NCI-H1436 (cell line): ENCODE measurements at regions not wholly inside any gene's neighbourhood (a gene's known extent, or its start where the extent isn't known, plus 50 kb on each side); places are given as distances from the start of the nearest gene placed in this dataset.

Source experiments
- DNase-seq: peaks from one replicate; lab custom pipeline; 2025; lab: John Stamatoyannopoulos, UW

GRCh38 chr15:92304223-92304975 lies 89.3 kb upstream of the ST8SIA2 start:
- DNase-seq: no peak

GRCh38 chr15:92305343-92305742 lies 88.3 kb upstream of the ST8SIA2 start:
- DNase-seq: no peak

GRCh38 chr15:92306663-92307062 lies 87.0 kb upstream of the ST8SIA2 start:
- DNase-seq: peak; percentile 3

- no peak for DNase-seq
Measured at GRCh38 chr15:92315144-92315543, 78.5 kb upstream of the ST8SIA2 start.

- DNase-seq: no peak
Measured at GRCh38 chr15:92315595-92316211, 78.0 kb upstream of the ST8SIA2 start.

DNA sequence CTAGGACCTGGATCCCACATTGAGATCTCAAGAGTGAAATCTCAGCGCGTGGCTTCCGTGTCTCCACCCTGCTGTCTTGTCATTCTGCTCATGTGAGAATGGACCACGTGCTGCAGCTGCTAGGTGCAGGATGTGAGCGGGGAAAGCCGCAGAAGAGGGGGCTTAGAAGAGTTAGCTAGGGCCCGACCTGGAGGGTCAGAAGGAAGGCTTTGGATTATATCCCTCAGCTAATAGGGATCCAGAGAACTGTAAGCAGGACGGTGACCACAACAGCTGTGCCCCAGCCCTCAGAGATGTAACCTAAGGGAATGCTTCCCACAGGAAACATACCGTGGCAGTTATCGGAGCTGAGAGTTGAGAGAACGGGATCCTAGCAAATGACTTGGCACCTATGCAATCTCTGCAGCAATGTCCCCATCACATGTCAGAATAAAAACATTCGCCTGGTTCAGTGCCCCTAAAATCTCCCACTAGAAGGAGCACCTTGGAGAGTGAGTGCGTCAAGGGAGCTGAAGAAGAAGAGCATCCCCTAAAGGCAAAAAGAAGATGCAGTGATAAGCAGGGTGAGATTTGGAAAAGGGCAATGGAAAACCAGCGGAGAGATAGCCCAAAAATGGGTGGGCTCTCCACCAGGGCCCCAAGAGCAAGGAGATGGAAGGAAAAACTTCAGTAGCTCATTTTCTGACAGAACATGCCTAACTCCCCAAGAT lies 76.9 kb upstream of the ST8SIA2 start:
- no peak for DNase-seq

DNA sequence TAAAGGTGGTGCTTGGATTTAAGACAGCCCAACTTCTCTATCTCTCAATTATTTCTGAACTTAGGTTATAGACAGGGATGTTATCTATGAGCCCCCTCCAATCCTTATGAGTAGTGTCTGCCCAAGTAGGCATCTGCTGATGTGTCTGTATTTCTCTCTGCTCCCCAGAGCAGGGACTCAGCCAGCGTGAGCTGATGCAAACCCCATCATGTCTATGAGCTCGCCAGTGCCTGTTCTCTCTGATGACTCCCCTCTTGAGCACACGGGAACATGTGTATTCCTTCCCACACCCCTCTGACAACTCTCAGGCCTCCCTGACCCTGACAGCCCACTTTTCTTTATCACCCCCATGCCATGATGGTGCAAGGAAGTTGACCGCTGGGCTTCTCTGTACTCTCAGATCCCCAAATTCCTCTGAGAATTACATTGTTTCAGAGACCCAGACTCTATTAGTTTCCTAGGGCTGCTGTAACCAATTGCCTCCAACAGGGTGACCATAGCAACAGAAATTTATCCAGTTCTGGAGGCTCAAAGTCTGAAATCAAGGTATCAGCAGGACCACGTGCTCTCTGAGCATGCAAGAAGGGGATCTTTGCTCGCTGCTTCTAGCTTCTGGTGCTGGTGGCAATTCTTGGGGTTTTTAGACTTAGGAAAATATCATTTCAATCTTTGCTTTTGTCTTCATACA lies 73.5 kb upstream of the ST8SIA2 start:
- DNase-seq: no peak

DNA sequence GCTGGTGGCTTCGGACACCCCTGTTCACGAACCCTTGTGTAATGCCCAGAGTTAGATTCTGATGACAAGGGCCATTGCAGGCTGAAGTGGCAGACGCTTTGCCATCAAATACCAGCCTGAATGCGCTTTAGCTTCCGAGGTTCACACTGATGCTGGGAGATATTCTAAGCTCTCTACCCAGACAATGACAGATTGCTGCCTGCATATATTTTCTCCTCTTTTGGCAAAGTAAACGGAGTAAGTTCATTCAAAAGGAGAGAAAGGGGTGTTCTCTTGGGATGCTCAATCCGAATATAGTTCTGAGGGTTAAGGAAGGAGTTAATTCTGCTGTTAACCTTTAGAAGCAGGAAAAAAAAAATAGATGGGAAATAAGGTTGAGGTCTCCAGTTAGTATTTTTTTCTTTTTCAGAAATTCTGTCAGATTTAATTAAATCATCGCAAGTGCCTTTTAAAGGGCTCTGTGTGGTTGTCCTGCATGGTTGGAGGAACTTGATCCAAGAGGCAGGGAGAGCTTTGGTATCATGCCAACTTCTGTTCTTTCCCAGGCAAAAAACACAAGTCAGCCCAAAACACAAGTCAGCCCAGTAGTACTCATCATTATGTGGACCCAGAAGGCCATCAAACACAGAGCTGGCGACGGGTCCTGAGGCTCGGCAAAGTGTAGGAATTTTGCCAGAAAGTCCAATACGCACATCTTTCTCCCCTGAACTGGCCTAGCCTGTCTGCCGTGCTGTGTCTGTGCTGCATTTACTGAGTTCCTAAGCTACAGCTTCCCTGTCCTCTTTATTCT lies 70.9 kb upstream of the ST8SIA2 start:
- no peak for DNase-seq

DNA sequence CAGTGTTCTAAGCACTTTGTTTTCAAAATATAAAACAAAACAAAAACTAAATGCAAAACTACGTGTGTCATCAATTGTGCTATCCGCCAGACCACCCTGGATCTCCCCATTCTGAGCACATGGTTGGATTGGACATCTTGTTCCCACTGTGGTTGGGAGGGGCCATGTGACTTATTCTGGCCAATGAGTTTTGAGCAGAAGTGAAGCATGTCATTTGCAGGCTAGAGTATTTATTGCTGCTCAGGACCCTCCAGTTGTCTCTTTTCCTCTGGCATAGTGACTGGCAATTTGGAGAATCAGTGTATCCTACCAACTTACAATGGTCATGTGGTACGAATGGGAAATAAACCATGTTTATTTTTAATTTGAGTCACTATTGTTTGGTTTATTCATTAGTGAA lies 70.2 kb upstream of the ST8SIA2 start:
- DNase-seq: no peak

- DNase-seq: no peak
Measured at GRCh38 chr15:92324101-92324963, 69.3 kb upstream of the ST8SIA2 start.

DNA sequence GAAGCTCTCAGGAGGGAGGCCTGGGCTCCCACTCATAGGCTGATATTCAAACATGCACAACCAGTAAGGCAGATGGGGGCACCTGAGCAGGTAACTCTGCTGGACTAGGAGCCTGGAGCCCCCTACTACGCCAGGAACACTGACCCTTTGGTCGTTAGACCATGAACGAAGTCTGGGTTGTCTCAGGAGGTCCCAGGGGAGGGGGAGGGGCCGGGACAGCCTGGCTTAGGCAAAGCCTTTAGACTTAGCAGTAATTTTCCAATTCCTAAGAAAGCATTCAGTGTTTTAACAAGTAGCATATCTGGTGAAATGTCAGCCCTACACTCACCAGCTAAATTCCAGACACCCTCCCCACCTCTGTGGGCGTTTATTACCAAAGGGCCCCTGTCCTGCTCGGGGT lies 67.4 kb upstream of the ST8SIA2 start:
- DNase-seq: no peak

DNA sequence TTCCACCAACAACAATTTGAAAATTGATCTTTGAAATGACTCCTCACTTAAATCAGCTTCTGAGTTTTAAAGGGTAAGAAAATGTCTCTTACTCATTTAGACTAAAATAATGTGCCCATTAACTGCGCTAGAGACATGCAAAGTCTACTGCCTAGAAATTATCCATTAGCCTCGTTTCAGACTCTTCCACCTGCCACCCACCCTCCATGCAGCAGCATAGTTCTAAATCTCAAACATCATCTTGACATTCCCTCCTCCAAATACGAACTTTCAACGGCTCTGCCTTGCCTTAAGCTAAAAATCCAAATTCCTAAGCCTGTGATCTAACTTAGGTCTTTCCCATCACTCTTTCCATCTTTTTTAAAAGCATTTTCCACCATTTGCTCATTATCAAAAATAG lies 66.6 kb upstream of the ST8SIA2 start:
- DNase-seq: no peak

- no peak for DNase-seq
Measured at GRCh38 chr15:92328207-92328606, 65.5 kb upstream of the ST8SIA2 start.

DNA sequence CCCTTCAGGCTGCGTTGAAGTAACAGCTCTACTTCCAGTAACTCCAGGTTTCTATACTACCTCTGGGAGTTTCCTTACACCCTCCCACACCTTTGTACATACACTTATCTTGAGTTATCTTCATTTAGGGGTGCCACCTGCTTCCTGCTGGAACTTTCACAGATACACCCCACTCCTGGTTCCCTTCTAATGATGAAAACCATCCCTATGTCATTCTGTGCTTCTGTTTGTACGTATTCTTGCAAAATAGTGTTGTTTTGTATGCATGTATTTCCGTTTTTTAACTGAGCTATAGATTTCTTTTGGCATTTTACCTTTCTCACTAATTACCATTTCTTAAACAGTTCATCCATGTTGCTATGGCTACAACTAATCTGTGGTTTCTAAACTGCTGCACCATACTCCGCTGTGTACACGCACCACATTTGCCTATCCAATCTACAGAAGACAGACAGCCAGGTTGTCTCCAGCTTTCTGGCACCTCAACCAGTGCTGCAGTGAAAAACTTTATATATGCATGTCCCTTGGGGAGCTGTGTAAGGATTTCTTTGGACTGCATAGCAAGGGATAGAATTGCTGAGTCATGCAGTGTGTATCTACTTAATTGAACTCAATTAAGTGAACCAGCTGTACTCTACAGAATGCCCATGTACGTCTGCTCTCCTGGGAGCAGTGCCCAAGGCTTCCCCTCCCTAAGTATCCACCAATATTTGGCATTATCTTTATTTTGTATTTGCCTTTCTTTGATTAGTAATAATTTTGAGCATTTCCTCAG lies 61.4 kb upstream of the ST8SIA2 start:
- no peak for DNase-seq

- DNase-seq: no peak
Measured at GRCh38 chr15:92333709-92334108, 60.0 kb upstream of the ST8SIA2 start.

DNA sequence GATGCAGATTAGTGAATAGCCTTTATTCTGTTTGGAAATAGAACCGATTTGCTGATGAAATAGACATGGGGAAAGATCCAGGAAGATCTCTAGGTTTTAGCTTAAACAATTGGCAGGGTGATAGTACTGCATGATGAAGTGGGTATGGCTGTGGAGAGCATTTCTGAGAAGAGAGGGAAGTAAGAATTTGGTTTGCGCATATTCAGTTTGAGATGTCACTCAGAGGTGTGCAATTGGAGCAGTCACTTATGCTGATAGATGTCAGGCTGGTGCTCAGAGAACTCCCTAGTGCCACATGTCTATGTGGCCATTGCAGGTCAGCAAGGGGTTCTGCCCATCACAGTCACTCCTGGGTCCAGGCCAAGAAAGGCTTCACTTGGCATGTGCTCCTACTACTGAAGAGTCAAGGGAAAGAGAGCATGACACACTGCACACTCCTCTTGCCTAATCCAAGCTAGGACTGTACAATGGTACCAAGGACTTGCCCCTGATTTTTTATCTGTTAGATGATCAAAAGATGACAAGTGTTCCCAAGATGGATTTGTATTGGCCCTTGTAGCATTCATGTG lies 57.2 kb upstream of the ST8SIA2 start:
- no peak for DNase-seq

DNA sequence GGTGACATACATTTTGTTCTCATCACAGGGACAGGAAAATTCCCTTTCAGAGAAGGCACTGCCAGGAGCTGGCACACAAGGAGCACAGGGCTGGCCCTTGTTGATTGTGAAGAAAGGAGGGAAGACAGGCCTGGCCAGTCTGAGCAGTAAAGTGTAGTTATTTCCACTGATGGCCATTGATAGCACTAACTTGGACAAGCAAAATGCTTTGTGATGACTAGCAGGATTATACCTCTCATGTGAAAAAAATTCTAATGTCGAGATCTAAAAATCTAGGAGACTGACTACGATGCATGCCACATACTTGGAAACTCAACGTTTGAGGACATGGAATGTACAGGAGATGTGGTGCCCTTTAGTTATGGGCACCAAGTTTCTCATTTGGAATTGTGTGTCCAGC lies 54.3 kb upstream of the ST8SIA2 start:
- no peak for DNase-seq
